Nephron progenitor cell (in vitro differentiated cells): ENCODE measurements at regions not wholly inside any gene's neighbourhood (a gene's known extent, or its start where the extent isn't known, plus 50 kb on each side); places are given as distances from the start of the nearest gene placed in this dataset.

ENCODE experiments used
- DNase-seq: peaks from one replicate; pipeline ENCODE4 v3.0.0; 2021
- H3K27ac Mint-ChIP-seq: 2 replicates; pipeline ENCODE4 v1.8.0; 2021; ENCODE audit warnings: mild to moderate bottlenecking, moderate library complexity, mixed read lengths
- H3K27me3 Mint-ChIP-seq: 2 replicates; pipeline ENCODE4 v1.8.0; 2021; ENCODE audit warnings: mild to moderate bottlenecking, low read depth, mixed read lengths; ENCODE audit not compliant: poor library complexity
- H3K36me3 Mint-ChIP-seq: 2 replicates; pipeline ENCODE4 v1.8.0; 2021; ENCODE audit warnings: low read depth, mixed read lengths
- H3K4me1 Mint-ChIP-seq: 2 replicates; pipeline ENCODE4 v1.8.0; 2021; ENCODE audit warnings: mixed read lengths
- H3K4me3 Mint-ChIP-seq: 2 replicates; pipeline ENCODE4 v1.8.0; 2021; ENCODE audit warnings: mild to moderate bottlenecking, moderate library complexity, mixed read lengths
- H3K9me3 Mint-ChIP-seq: 2 replicates; pipeline ENCODE4 v1.8.0; 2021; ENCODE audit warnings: mild to moderate bottlenecking, moderate library complexity, mixed read lengths
- TF ChIP-seq, protein P1 (sequence below): fragments of 200-600 bp; sonication (generic); IDR thresholded peaks from 2 replicates; pipeline ENCODE4 v1.5.0; 2021; ENCODE audit warnings: antibody characterized with exemption

- Mint-ChIP-seq H3K4me1 (peaks cover 41% of the 10 kb centered on the region), H3K27ac (no peak overlapping the region), H3K4me3 (no peak overlapping the region), H3K27me3 (peaks cover 26% of the 10 kb centered on the region), H3K9me3 (no peaks in the 10 kb centered on the region), H3K36me3 (no peaks in the 10 kb centered on the region)
- no peak for DNase-seq
- TF ChIP-seq, protein P1, sequence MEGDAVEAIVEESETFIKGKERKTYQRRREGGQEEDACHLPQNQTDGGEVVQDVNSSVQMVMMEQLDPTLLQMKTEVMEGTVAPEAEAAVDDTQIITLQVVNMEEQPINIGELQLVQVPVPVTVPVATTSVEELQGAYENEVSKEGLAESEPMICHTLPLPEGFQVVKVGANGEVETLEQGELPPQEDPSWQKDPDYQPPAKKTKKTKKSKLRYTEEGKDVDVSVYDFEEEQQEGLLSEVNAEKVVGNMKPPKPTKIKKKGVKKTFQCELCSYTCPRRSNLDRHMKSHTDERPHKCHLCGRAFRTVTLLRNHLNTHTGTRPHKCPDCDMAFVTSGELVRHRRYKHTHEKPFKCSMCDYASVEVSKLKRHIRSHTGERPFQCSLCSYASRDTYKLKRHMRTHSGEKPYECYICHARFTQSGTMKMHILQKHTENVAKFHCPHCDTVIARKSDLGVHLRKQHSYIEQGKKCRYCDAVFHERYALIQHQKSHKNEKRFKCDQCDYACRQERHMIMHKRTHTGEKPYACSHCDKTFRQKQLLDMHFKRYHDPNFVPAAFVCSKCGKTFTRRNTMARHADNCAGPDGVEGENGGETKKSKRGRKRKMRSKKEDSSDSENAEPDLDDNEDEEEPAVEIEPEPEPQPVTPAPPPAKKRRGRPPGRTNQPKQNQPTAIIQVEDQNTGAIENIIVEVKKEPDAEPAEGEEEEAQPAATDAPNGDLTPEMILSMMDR = no peak
These were observed 215.4 kb upstream of the RTL1 start for GRCh38 chr14:101118746-101119591.

- DNase-seq = no peak
- TF ChIP-seq, protein P1 = no peak
- Mint-ChIP-seq H3K27ac (peak overlapping the region; percentile 28), H3K9me3 (no peaks in the 10 kb centered on the region), H3K4me3 (no peak overlapping the region), H3K4me1 (peaks cover 42% of the 10 kb centered on the region), H3K36me3 (no peaks in the 10 kb centered on the region), H3K27me3 (peaks cover 26% of the 10 kb centered on the region)
These were observed 216.5 kb upstream of the RTL1 start for GRCh38 chr14:101119830-101120571.

GRCh38 chr14:101120641-101121507 is 217.4 kb upstream of the RTL1 start:
- H3K4me3 Mint-ChIP-seq = no peak overlapping the region
- DNase-seq = no peak
- no peaks in the 10 kb centered on the region for H3K36me3 Mint-ChIP-seq
- no peaks in the 10 kb centered on the region for H3K9me3 Mint-ChIP-seq
- H3K27ac Mint-ChIP-seq = no peak overlapping the region
- peaks cover 26% of the 10 kb centered on the region for H3K27me3 Mint-ChIP-seq
- TF ChIP-seq, protein P1 = no peak
- H3K4me1 Mint-ChIP-seq = peaks cover 42% of the 10 kb centered on the region

DNA sequence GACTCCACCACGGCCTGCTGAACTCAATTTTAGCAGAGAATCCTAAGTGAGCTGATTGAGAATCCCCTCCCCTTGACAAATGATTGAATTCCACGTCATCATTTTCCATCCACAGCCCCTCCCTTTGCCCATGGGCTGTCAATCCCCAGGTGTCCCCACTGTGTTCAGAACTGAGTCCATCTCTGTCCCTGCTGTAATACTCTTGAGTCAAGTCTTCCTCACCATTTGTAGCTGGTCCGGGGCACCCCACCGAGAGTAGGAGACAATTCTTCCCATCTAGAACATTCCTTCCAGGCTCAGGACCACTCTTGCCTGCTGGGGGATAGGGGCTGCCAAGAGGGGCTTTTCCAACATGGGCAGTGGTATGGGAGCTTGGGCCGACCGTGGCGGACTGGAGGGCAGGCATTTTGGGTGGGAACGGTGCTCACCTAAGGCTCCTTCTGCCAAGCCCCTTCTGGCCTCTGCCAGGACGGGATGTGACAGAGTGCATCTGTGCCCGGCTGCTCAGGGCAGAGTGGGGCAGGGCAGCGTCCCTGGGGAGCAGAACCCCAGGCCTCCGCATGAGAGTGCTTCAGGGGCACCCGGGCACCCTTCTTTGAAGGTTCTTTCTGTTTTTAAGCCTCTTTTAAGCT is 218.1 kb upstream of the RTL1 start:
- peak overlapping the region; percentile 36 for H3K27ac Mint-ChIP-seq
- TF ChIP-seq, protein P1 = no peak
- no peak for DNase-seq
- H3K36me3 Mint-ChIP-seq = no peaks in the 10 kb centered on the region
- peaks cover 42% of the 10 kb centered on the region for H3K4me1 Mint-ChIP-seq
- no peaks in the 10 kb centered on the region for H3K9me3 Mint-ChIP-seq
- H3K27me3 Mint-ChIP-seq = peaks cover 26% of the 10 kb centered on the region
- H3K4me3 Mint-ChIP-seq = no peak overlapping the region

DNA sequence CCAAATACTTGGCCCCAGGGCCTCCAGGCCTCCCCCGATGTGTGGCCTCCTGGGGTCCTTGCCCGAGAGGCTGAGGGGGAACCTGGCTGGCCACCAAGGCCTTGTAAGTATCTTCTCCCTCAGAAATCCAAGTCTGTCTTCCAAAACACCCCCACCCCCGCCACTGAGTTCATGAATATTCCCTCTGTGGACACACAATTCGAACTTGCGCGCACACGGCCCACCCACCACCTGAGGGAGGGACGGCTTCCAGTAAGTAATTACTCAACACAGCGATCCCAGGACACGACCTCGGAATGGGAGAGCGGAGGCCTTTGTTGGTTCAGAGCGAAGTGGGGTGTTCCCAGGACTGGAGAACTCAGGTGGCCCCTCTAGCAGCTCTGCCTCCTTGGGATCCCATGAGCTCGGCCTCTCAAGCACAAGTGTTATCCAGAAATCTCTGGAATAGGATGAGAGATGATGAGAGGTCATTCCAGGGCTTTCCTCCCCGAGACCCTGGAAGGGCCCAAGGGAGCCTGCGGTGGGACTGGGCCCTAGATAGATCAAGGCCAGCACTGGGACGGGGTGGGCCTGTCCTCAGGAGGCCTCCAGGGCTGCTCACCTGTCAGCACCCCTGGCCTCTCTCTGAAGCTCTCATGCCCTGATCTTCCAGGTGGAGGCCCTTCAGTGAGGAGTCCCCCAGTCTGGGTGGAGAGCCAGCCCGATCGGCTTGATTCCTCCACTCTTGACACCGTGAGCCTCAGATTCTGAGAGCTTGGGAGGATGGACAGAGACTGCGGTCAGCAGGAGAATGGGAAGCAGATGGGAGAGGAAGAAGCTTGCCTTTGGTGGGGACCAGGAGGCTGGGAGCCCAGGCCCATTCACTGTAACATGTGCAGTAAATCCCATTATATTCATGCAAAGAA is 219.0 kb upstream of the RTL1 start:
- DNase-seq = no peak
- H3K36me3 Mint-ChIP-seq = no peaks in the 10 kb centered on the region
- no peak overlapping the region for H3K27ac Mint-ChIP-seq
- peaks cover 48% of the 10 kb centered on the region for H3K4me1 Mint-ChIP-seq
- TF ChIP-seq, protein P1 = no peak
- H3K9me3 Mint-ChIP-seq = no peaks in the 10 kb centered on the region
- H3K27me3 Mint-ChIP-seq = peaks cover 23% of the 10 kb centered on the region
- H3K4me3 Mint-ChIP-seq = no peak overlapping the region
